ENCODE measurements at regions not wholly inside any gene's neighbourhood (a gene's known extent, or its start where the extent isn't known, plus 50 kb on each side); places are given as distances from the start of the nearest gene placed in this dataset.

DNA sequence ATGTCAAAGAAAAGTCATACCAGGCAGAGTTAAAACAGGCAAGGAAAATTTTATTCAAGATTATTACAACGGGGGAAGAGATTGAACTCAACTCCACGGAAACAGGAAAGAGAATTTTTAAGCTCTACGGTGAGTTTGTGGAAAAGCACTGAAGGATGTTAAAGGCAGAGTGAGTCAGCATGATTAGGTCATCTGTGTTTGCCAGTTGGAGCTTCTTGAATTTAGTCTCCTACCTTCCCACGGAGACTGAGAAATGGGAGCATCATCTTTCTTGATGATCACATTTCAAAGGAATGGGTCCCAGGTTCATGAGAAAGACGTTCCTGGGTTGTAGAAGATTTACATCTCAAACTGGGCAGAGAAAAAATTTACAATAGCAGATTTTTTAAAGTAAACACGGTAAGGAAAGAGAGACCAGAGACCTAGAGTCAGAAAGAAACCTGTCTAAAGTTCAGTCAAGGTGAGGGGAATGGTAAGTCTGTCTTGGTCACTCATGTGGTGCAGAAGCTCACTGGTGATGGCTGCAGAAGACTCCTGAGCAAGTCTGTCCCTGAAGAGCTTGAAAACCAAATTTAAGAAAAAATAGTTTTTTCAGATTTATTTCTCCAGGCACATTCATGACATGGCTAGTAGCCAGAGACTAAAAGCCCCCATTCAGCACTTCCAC lies 516.9 kb upstream of the LRRN3 start:
- no peak overlapping the region for H3K9ac ChIP-seq (ENCODE audit: low read length in 3 of 3)
- no peaks in the 10 kb centered on the region for H3K9me3 ChIP-seq (ENCODE audit: control insufficient read depth in 2 of 3, insufficient read depth in 1 of 3, low read length in 3 of 3)
- no peaks in the 10 kb centered on the region for H3K36me3 ChIP-seq (ENCODE audit: control insufficient read depth in 2 of 3, insufficient read depth in 3 of 3, low read length in 3 of 3)
- DNase-seq (no peak), FAIRE-seq (no peak)
- intact Hi-C loops (cut with DNase I) = no loop called here
- no peak overlapping the region for H3K27ac ChIP-seq (ENCODE audit: low read depth in 2 of 2, low read length in 2 of 2)
- H3K4me1 ChIP-seq (ENCODE audit: control insufficient read depth in 2 of 3, insufficient read depth in 2 of 3, low read depth in 1 of 3, low read length in 3 of 3) = no peaks in the 10 kb centered on the region
- TF ChIP-seq, protein P1, sequence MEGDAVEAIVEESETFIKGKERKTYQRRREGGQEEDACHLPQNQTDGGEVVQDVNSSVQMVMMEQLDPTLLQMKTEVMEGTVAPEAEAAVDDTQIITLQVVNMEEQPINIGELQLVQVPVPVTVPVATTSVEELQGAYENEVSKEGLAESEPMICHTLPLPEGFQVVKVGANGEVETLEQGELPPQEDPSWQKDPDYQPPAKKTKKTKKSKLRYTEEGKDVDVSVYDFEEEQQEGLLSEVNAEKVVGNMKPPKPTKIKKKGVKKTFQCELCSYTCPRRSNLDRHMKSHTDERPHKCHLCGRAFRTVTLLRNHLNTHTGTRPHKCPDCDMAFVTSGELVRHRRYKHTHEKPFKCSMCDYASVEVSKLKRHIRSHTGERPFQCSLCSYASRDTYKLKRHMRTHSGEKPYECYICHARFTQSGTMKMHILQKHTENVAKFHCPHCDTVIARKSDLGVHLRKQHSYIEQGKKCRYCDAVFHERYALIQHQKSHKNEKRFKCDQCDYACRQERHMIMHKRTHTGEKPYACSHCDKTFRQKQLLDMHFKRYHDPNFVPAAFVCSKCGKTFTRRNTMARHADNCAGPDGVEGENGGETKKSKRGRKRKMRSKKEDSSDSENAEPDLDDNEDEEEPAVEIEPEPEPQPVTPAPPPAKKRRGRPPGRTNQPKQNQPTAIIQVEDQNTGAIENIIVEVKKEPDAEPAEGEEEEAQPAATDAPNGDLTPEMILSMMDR (IDR thresholded peaks at IDR 0.05; ENCODE audit: borderline replicate concordance, extremely low read depth, insufficient read depth) = no peak
- H3K4me3 ChIP-seq (ENCODE audit: low read length in 3 of 3) = no peak overlapping the region
- H3K27me3 ChIP-seq (ENCODE audit: control insufficient read depth, insufficient read depth, low read length) = no peaks in the 10 kb centered on the region

DNA sequence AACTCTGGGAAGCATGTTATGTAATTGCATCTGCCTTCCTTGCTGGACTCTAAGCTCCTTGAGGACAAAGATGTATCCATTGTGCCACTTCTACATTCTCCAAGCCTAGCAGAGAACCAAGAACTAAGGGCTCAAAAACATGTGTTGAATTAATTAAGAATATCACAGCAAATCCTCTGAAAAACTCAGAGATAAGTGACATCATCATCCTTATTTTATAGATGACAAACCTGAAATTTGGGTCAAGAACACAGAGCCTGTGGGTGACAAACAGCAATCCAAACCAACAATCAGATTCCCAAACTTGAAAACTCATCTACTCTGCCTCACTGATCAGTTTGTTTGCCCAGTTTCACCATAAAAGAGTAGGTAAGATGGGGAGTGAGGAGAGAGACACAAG lies 503.6 kb upstream of the LRRN3 start:
- H3K27ac ChIP-seq (ENCODE audit: low read depth in 2 of 2, low read length in 2 of 2) = no peak overlapping the region
- TF ChIP-seq, protein P1 (IDR thresholded peaks at IDR 0.05; ENCODE audit: borderline replicate concordance, extremely low read depth, insufficient read depth) = no peak
- H3K4me3 ChIP-seq (ENCODE audit: low read length in 3 of 3) = no peak overlapping the region
- no peak for DNase-seq
- intact Hi-C loops (cut with DNase I) = no loop called here
- no peaks in the 10 kb centered on the region for H3K36me3 ChIP-seq (ENCODE audit: control insufficient read depth in 2 of 3, insufficient read depth in 3 of 3, low read length in 3 of 3)
- no peak for FAIRE-seq
- no peaks in the 10 kb centered on the region for H3K27me3 ChIP-seq (ENCODE audit: control insufficient read depth, insufficient read depth, low read length)
- H3K9ac ChIP-seq (ENCODE audit: low read length in 3 of 3) = no peak overlapping the region
- no peaks in the 10 kb centered on the region for H3K9me3 ChIP-seq (ENCODE audit: control insufficient read depth in 2 of 3, insufficient read depth in 1 of 3, low read length in 3 of 3)
- H3K4me1 ChIP-seq (ENCODE audit: control insufficient read depth in 2 of 3, insufficient read depth in 2 of 3, low read depth in 1 of 3, low read length in 3 of 3) = no peaks in the 10 kb centered on the region

DNA sequence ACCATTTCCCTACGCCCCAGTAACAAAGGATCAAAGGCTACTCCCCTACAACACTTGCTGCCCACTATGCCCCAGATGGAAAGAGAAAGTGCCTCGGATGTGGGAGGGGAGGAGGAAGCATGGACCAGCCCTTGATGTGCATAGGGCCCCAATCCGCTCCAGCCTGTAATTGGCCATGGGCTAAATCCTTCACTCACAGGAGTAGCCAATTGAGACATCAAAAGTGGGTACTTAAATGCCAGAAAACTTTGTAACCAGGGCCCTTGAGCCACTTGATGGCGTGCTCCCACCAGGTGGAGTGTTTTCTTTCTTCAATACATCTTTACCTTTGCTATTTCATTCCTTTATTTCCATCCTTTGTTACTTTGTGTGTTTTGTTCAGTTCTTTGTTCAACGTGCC lies 500.5 kb upstream of the LRRN3 start:
- H3K9me3 ChIP-seq (ENCODE audit: control insufficient read depth in 2 of 3, insufficient read depth in 1 of 3, low read length in 3 of 3) = no peaks in the 10 kb centered on the region
- no peak overlapping the region for H3K4me3 ChIP-seq (ENCODE audit: low read length in 3 of 3)
- FAIRE-seq (no peak), DNase-seq (no peak)
- no peak overlapping the region for H3K9ac ChIP-seq (ENCODE audit: low read length in 3 of 3)
- intact Hi-C loops (cut with DNase I) = no loop called here
- H3K36me3 ChIP-seq (ENCODE audit: control insufficient read depth in 2 of 3, insufficient read depth in 3 of 3, low read length in 3 of 3) = no peaks in the 10 kb centered on the region
- TF ChIP-seq, protein P1 (IDR thresholded peaks at IDR 0.05; ENCODE audit: borderline replicate concordance, extremely low read depth, insufficient read depth) = no peak
- no peak overlapping the region for H3K27ac ChIP-seq (ENCODE audit: low read depth in 2 of 2, low read length in 2 of 2)
- no peaks in the 10 kb centered on the region for H3K4me1 ChIP-seq (ENCODE audit: control insufficient read depth in 2 of 3, insufficient read depth in 2 of 3, low read depth in 1 of 3, low read length in 3 of 3)
- H3K27me3 ChIP-seq (ENCODE audit: control insufficient read depth, insufficient read depth, low read length) = no peaks in the 10 kb centered on the region

DNA sequence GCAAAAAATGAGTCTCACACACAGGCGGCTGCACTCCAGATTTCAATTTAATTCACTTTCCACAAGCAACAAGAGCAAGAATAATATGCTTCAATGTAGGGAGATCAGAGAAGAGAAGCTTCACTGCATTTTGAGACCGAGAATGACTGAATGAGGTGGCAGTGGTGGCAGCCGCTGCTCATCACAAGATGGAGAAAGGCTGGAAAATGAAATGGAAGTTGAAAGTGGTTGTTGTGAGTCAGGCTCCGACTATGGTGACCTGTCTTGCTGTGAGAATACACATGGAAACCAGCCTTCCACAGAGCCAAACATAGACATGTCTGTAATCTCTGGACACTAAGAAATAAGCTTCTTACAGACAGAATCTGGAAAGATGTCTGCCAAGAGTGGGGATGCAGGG lies 499.6 kb upstream of the LRRN3 start:
- no peak overlapping the region for H3K4me3 ChIP-seq (ENCODE audit: low read length in 3 of 3)
- intact Hi-C loops (cut with DNase I) = no loop called here
- H3K36me3 ChIP-seq (ENCODE audit: control insufficient read depth in 2 of 3, insufficient read depth in 3 of 3, low read length in 3 of 3) = no peaks in the 10 kb centered on the region
- DNase-seq (no peak), FAIRE-seq (no peak)
- H3K27me3 ChIP-seq (ENCODE audit: control insufficient read depth, insufficient read depth, low read length) = no peaks in the 10 kb centered on the region
- TF ChIP-seq, protein P1 (IDR thresholded peaks at IDR 0.05; ENCODE audit: borderline replicate concordance, extremely low read depth, insufficient read depth) = no peak
- H3K27ac ChIP-seq (ENCODE audit: low read depth in 2 of 2, low read length in 2 of 2) = no peak overlapping the region
- no peak overlapping the region for H3K9ac ChIP-seq (ENCODE audit: low read length in 3 of 3)
- no peaks in the 10 kb centered on the region for H3K9me3 ChIP-seq (ENCODE audit: control insufficient read depth in 2 of 3, insufficient read depth in 1 of 3, low read length in 3 of 3)
- no peaks in the 10 kb centered on the region for H3K4me1 ChIP-seq (ENCODE audit: control insufficient read depth in 2 of 3, insufficient read depth in 2 of 3, low read depth in 1 of 3, low read length in 3 of 3)
